ENCODE measurements at regions not wholly inside any gene's neighbourhood (a gene's known extent, or its start where the extent isn't known, plus 50 kb on each side); places are given as distances from the start of the nearest gene placed in this dataset.
"Not testable (repeated sequence)": the region's sequence is repeated elsewhere in the genome, so short reads cannot be mapped to it uniquely, and the experiment has no call there.

- 90 to 95% methylated on average over 3 of the region's 3 CpGs for WGBS, 2 donors
- intact Hi-C loops (cut with DNase I; ENCODE audit: low total_unique reads) = no loop called here
- DNase-seq (ENCODE audit: low spot score in 2 of 2) = no peak
- no peak overlapping the region for H3K4me3 ChIP-seq (ENCODE audit: low read depth, poor library complexity, severe bottlenecking)
- TF ChIP-seq POLR2A (IDR thresholded peaks at IDR 0.05) (no peak), CTCF (IDR thresholded peaks at IDR 0.05) (no peak)
Measured at GRCh38 chr12:28036940-28037339, 64.4 kb upstream of the PTHLH start.

GRCh38 chr12:28040246-28040645, 67.7 kb upstream of the PTHLH start:
- intact Hi-C loops (cut with DNase I; ENCODE audit: low total_unique reads) = no loop called here
- H3K4me3 ChIP-seq (ENCODE audit: low read depth, poor library complexity, severe bottlenecking) = no peak overlapping the region
- TF ChIP-seq CTCF (IDR thresholded peaks at IDR 0.05) = no peak
- no peak for TF ChIP-seq POLR2A (IDR thresholded peaks at IDR 0.05)
- DNase-seq (ENCODE audit: low spot score in 2 of 2) = no peak
- WGBS, 2 donors = 67 to 76% methylated on average over 2 of the region's 2 CpGs

GRCh38 chr12:28046600-28046999, 74.1 kb upstream of the PTHLH start:
- 76 to 93% methylated on average over 3 of the region's 3 CpGs for WGBS, 2 donors
- intact Hi-C loops (cut with DNase I; ENCODE audit: low total_unique reads); H3K4me3 ChIP-seq (ENCODE audit: low read depth, poor library complexity, severe bottlenecking); DNase-seq (ENCODE audit: low spot score in 2 of 2): not testable (repeated sequence)

GRCh38 chr12:28050606-28051005, 78.1 kb upstream of the PTHLH start:
- WGBS, 2 donors = 79 to 88% methylated on average over 2 of the region's 2 CpGs
- TF ChIP-seq POLR2A (IDR thresholded peaks at IDR 0.05) (no peak), CTCF (IDR thresholded peaks at IDR 0.05) (no peak)
- intact Hi-C loops (cut with DNase I; ENCODE audit: low total_unique reads) = no loop called here
- no peak overlapping the region for H3K4me3 ChIP-seq (ENCODE audit: low read depth, poor library complexity, severe bottlenecking)
- DNase-seq (ENCODE audit: low spot score in 2 of 2) = no peak

- TF ChIP-seq CTCF (IDR thresholded peaks at IDR 0.05) = no peak
- TF ChIP-seq POLR2A (IDR thresholded peaks at IDR 0.05) = no peak
- intact Hi-C loops (cut with DNase I; ENCODE audit: low total_unique reads) = no loop called here
- no peak overlapping the region for H3K4me3 ChIP-seq (ENCODE audit: low read depth, poor library complexity, severe bottlenecking)
- 42 to 45% methylated on average over 5 of the region's 5 CpGs for WGBS, 2 donors
- DNase-seq (ENCODE audit: low spot score in 2 of 2) = no peak
Measured at GRCh38 chr12:28051516-28052354, 79.2 kb upstream of the PTHLH start.

GRCh38 chr12:28053564-28053963, 81.0 kb upstream of the PTHLH start:
- 70 to 84% methylated on average over 5 of the region's 5 CpGs for WGBS, 2 donors
- no peak overlapping the region for H3K4me3 ChIP-seq (ENCODE audit: low read depth, poor library complexity, severe bottlenecking)
- intact Hi-C loops (cut with DNase I; ENCODE audit: low total_unique reads) = no loop called here
- TF ChIP-seq POLR2A (IDR thresholded peaks at IDR 0.05) (no peak), CTCF (IDR thresholded peaks at IDR 0.05) (no peak)
- DNase-seq (ENCODE audit: low spot score in 2 of 2) = no peak
